Parathyroid adenoma (tissue), 2 donors: ENCODE measurements at regions not wholly inside any gene's neighbourhood (a gene's known extent, or its start where the extent isn't known, plus 50 kb on each side); places are given as distances from the start of the nearest gene placed in this dataset.
"Not testable (repeated sequence)": the region's sequence is repeated elsewhere in the genome, so short reads cannot be mapped to it uniquely, and the experiment has no call there.

Experiments
- H2AFZ ChIP-seq: fragments of 300-600 bp; sonication (generic); one replicate; pipeline ENCODE4 v1.7.0; 2017; ENCODE audit warnings: antibody characterized with exemption, mild to moderate bottlenecking
- H3K27ac ChIP-seq: fragments of 300-600 bp; sonication (generic); one replicate; pipeline ENCODE4 v1.7.0; 2017
- H3K27me3 ChIP-seq: fragments of 300-600 bp; sonication (generic); one replicate; pipeline ENCODE4 v1.7.0; 2017; ENCODE audit warnings: low read length; ENCODE audit not compliant: control insufficient read depth, insufficient read depth
- H3K36me3 ChIP-seq: fragments of 300-600 bp; sonication (generic); one replicate; pipeline ENCODE4 v1.7.0; 2017; ENCODE audit warnings: low read length; ENCODE audit not compliant: control insufficient read depth, insufficient read depth
- H3K4me1 ChIP-seq: fragments of 300-600 bp; sonication (generic); one replicate; pipeline ENCODE4 v1.7.0; 2017; ENCODE audit warnings: control low read depth
- H3K4me2 ChIP-seq: fragments of 300-600 bp; sonication (generic); one replicate; pipeline ENCODE4 v1.7.0; 2017; ENCODE audit warnings: low read length
- H3K4me3 ChIP-seq: fragments of 300-600 bp; sonication (generic); one replicate; pipeline ENCODE4 v1.7.0; 2017; ENCODE audit warnings: low read depth, low read length
- H3K79me2 ChIP-seq: fragments of 300-600 bp; sonication (generic); one replicate; pipeline ENCODE4 v1.7.0; 2017; ENCODE audit warnings: control low read depth
- H3K9ac ChIP-seq: fragments of 300-600 bp; sonication (generic); one replicate; pipeline ENCODE4 v1.7.0; 2017; ENCODE audit warnings: mild to moderate bottlenecking
- H3K9me3 ChIP-seq: fragments of 300-600 bp; sonication (generic); one replicate; pipeline ENCODE4 v1.7.0; 2017; ENCODE audit warnings: low read length; ENCODE audit not compliant: control insufficient read depth
- TF ChIP-seq, protein P1 (sequence below): fragments of 300-600 bp; sonication (generic); IDR thresholded peaks from one replicate; pipeline ENCODE4 v1.7.0; 2017; ENCODE audit warnings: antibody characterized with exemption, mild to moderate bottlenecking
- donor health status: primary hyperparathyroidism.

DNA sequence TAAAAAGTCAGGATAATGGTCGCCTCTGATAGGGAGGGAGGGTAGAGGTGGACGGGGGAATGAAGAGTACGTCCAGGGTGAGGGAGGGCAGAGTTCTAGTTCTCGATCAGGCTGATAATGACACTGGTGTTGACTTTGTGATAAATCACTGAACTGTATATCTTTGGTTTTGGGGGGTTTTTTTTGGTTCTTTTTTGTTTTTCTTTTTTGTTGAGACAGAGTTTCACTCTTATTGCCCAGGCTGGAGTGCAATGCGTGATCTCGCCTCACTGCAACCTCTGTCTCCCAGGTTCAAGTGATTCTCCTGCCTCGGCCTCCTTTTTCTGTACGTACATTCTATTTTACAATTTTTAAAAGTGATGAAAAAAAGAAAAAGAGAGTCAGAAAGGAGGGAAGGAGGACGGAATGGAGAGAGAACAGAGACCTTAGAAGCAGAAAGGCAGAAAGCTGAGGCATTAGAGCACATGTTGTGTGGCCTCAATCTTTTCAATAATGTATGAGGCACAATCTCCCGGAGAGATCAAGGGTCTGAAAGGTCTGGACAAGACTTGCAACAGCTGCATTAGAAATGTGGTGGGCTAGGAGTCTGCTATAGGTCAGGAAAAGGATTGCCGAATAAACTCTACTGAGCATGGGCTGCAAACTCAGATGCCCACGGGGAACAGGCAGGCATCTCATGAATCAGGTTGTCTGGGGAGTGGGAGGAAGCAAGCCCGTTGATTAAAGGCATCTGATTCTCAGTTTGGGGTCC is 174.8 kb downstream of the TOMM20 start:
- H3K4me2 ChIP-seq = no peak overlapping the region
- no peaks in the 10 kb centered on the region for H3K27me3 ChIP-seq
- no peaks in the 10 kb centered on the region for H3K4me1 ChIP-seq
- H2AFZ ChIP-seq = no peak overlapping the region
- no peaks in the 10 kb centered on the region for H3K36me3 ChIP-seq
- no peak overlapping the region for H3K27ac ChIP-seq
- TF ChIP-seq, protein P1, sequence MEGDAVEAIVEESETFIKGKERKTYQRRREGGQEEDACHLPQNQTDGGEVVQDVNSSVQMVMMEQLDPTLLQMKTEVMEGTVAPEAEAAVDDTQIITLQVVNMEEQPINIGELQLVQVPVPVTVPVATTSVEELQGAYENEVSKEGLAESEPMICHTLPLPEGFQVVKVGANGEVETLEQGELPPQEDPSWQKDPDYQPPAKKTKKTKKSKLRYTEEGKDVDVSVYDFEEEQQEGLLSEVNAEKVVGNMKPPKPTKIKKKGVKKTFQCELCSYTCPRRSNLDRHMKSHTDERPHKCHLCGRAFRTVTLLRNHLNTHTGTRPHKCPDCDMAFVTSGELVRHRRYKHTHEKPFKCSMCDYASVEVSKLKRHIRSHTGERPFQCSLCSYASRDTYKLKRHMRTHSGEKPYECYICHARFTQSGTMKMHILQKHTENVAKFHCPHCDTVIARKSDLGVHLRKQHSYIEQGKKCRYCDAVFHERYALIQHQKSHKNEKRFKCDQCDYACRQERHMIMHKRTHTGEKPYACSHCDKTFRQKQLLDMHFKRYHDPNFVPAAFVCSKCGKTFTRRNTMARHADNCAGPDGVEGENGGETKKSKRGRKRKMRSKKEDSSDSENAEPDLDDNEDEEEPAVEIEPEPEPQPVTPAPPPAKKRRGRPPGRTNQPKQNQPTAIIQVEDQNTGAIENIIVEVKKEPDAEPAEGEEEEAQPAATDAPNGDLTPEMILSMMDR = no peak
- no peaks in the 10 kb centered on the region for H3K79me2 ChIP-seq
- no peak overlapping the region for H3K9ac ChIP-seq
- no peaks in the 10 kb centered on the region for H3K9me3 ChIP-seq
- H3K4me3 ChIP-seq = no peak overlapping the region

DNA sequence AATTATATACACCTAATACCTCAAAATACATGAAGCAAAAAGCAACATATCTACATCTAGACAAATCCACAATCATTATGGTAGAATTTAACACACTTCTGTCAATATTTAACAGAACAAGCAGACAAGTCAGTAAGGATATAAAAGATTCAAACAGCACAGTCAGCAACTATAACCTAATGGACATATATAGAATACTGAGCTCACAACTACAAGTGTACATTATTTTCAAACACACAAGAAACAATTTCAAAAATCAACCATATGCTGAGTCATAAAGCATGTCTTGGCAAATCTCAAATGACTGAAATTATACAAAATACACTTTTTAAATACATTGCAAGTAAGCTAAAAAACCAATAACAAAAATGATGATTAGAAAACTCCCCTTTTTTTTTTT is 178.0 kb downstream of the TOMM20 start:
- H3K4me3 ChIP-seq = no peak overlapping the region
- H3K4me1 ChIP-seq = no peaks in the 10 kb centered on the region
- H2AFZ ChIP-seq = no peak overlapping the region
- H3K4me2 ChIP-seq = no peak overlapping the region
- H3K27ac ChIP-seq = no peak overlapping the region
- no peaks in the 10 kb centered on the region for H3K36me3 ChIP-seq
- no peak overlapping the region for H3K9ac ChIP-seq
- no peaks in the 10 kb centered on the region for H3K79me2 ChIP-seq
- no peaks in the 10 kb centered on the region for H3K27me3 ChIP-seq
- TF ChIP-seq, protein P1 = no peak
- no peaks in the 10 kb centered on the region for H3K9me3 ChIP-seq

DNA sequence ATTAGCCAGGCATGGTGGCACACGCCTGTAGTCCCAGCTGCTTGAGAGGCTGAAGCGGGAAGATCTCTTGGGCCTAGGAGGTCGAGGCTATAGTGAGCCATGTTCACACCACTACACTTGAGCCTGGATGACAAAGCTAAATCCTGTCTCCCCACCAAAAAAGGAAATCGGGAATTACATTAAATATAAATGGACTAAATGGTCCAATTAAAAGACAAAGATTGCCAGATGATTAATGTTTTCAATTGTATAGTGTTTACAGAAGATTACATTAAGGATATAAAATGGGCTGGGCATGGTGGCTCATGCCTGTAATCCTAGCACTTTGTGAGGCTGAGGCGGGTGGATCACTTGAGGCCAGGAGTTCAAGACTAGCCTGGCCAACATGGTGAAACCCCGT is 179.1 kb downstream of the TOMM20 start:
- H3K36me3 ChIP-seq, H3K4me2 ChIP-seq, H3K9ac ChIP-seq, H3K27me3 ChIP-seq, H3K4me3 ChIP-seq, H3K9me3 ChIP-seq, H3K79me2 ChIP-seq, H3K4me1 ChIP-seq, H2AFZ ChIP-seq, H3K27ac ChIP-seq: not testable (repeated sequence)

DNA sequence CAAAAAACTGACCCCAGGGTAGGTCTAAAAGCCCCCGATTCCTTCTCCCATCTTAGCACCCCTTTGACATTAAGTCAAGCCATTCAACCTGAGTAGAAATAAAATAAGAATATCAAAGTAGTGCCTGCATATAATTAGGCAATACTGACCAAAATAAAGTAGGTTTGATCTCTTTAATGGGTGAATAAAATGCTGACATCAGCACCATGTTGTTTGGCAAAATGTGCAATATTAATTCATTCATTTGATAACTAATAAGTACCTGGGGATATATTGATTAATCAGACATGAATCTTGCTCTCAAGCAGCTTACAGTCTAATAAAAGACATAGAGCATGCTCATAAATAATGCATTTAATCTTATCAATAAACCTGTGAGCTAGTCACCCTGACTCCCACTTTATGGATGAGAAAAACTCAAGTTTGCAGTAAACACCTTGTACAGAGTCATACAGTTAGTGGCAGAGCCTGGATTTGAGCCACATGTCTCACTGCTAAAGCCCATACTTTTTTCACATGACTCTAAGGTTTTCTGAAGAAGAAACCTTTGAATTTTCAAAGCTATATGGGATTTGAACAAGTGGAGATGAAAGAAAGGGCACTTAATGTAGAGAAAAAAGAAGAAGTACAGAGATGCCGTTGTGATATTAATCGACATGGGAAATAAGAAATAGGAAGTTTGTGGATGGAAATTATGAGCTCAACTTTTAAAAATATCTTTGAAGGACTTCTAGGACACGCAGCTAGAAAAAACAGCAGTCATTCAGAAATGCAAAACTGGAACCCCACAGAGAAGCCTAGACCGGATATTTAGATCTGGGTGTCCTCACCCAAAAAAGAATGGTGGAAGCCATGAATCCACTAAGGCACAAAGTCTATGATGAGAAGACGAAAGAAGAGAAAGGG is 183.9 kb downstream of the TOMM20 start:
- TF ChIP-seq, protein P1 = no peak
- no peaks in the 10 kb centered on the region for H3K79me2 ChIP-seq
- H3K4me3 ChIP-seq = no peak overlapping the region
- H3K9me3 ChIP-seq = no peaks in the 10 kb centered on the region
- H2AFZ ChIP-seq = no peak overlapping the region
- no peaks in the 10 kb centered on the region for H3K36me3 ChIP-seq
- H3K27ac ChIP-seq = no peak overlapping the region
- no peak overlapping the region for H3K4me2 ChIP-seq
- no peaks in the 10 kb centered on the region for H3K27me3 ChIP-seq
- H3K9ac ChIP-seq = no peak overlapping the region
- H3K4me1 ChIP-seq = no peaks in the 10 kb centered on the region

DNA sequence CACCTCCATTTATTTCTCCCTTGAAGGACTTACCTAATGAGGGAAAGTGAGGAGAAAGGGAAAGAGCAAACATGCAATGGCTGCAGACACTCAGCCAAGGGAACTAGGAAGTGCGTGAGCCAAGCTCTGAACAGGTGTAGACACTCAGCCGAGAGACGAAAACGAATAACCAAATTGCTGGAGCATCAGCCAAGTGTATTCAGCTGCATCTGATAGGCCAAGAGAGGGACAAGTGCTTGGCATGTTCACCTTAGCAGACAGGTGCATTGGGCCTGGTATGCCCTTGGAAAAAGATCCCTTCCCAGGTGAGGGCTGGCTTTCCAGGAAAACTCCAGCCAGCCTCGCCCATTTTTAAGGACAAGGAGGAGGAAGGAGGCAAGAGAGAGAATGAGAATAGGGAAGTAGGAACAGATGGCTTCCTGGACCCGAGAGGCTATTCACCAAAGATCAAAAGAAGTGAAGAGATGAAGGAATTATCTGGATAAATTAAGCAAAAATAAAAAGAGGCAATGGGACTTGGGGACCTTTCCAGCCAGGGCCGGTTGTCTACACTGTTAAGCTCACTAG is 184.7 kb downstream of the TOMM20 start:
- no peaks in the 10 kb centered on the region for H3K36me3 ChIP-seq
- H3K27me3 ChIP-seq = no peaks in the 10 kb centered on the region
- no peak overlapping the region for H3K9ac ChIP-seq
- TF ChIP-seq, protein P1 = no peak
- no peaks in the 10 kb centered on the region for H3K9me3 ChIP-seq
- no peaks in the 10 kb centered on the region for H3K4me1 ChIP-seq
- no peak overlapping the region for H3K27ac ChIP-seq
- H3K4me3 ChIP-seq = no peak overlapping the region
- no peaks in the 10 kb centered on the region for H3K79me2 ChIP-seq
- H3K4me2 ChIP-seq = no peak overlapping the region
- no peak overlapping the region for H2AFZ ChIP-seq
